ENCODE measurements at regions not wholly inside any gene's neighbourhood (a gene's known extent, or its start where the extent isn't known, plus 50 kb on each side); places are given as distances from the start of the nearest gene placed in this dataset.
A peak's percentile ranks its signal among the peaks of the same experiment; 100 is the strongest.

- Mint-ChIP-seq H3K4me1 (peaks cover 16% of the 10 kb centered on the region), H3K27me3 (ENCODE audit: insufficient read depth, low read depth, poor library complexity) (peaks cover 5% of the 10 kb centered on the region), H3K36me3 (ENCODE audit: low read depth) (no peaks in the 10 kb centered on the region), H3K4me3 (no peak overlapping the region), H3K27ac (no peak overlapping the region), H3K9me3 (no peaks in the 10 kb centered on the region)
- Histone ChIP-seq H3K27ac (ENCODE audit: low read depth) (no peak overlapping the region), H3K79me2 (replicated peaks; ENCODE audit: insufficient read depth) (no peaks in the 10 kb centered on the region), H2AFZ (peak overlapping the region; percentile 96), H3K9me2 (ENCODE audit: insufficient read depth) (no peaks in the 10 kb centered on the region), H3K36me3 (ENCODE audit: insufficient read depth) (no peaks in the 10 kb centered on the region), H3K4me3 (no peak overlapping the region), H3K4me2 (no peak overlapping the region), H4K20me1 (replicated peaks; ENCODE audit: insufficient read depth) (no peaks in the 10 kb centered on the region), H3K4me1 (ENCODE audit: insufficient read depth) (no peaks in the 10 kb centered on the region; the same call in 1 of the 2 replicates), H3F3A (replicated peaks; ENCODE audit: low read depth) (no peaks in the 10 kb centered on the region), H3K27me3 (ENCODE audit: insufficient read depth) (no peaks in the 10 kb centered on the region)
- peak; percentile 20 for DNase-seq (ENCODE audit: low spot score)
- TF ChIP-seq ZNF462 (CRISPR knock-in tag; IDR thresholded peaks at IDR 0.05) (no peak), NANOG (IDR thresholded peaks at IDR 0.05; ENCODE audit: borderline replicate concordance) (no peak), STAT1 (IDR thresholded peaks at IDR 0.05; ENCODE audit: unreplicated experiment) (no peak), ZNF331 (CRISPR knock-in tag; IDR thresholded peaks at IDR 0.05; ENCODE audit: low read depth) (no peak), EZH2phosphoT487 (IDR thresholded peaks at IDR 0.05; ENCODE audit: unreplicated experiment) (no peak), POLR2AphosphoS5 (IDR thresholded peaks at IDR 0.05; ENCODE audit: low read depth) (no peak), CREB1 (CRISPR knock-in tag; IDR thresholded peaks at IDR 0.05; ENCODE audit: low read depth) (no peak), EZH2 (IDR thresholded peaks at IDR 0.05; ENCODE audit: low read depth, unreplicated experiment) (no peak), JUNB (IDR thresholded peaks at IDR 0.05; ENCODE audit: unreplicated experiment) (no peak), ZNF114 (CRISPR knock-in tag; IDR thresholded peaks at IDR 0.05) (no peak)
- TF ChIP-seq, protein P1, sequence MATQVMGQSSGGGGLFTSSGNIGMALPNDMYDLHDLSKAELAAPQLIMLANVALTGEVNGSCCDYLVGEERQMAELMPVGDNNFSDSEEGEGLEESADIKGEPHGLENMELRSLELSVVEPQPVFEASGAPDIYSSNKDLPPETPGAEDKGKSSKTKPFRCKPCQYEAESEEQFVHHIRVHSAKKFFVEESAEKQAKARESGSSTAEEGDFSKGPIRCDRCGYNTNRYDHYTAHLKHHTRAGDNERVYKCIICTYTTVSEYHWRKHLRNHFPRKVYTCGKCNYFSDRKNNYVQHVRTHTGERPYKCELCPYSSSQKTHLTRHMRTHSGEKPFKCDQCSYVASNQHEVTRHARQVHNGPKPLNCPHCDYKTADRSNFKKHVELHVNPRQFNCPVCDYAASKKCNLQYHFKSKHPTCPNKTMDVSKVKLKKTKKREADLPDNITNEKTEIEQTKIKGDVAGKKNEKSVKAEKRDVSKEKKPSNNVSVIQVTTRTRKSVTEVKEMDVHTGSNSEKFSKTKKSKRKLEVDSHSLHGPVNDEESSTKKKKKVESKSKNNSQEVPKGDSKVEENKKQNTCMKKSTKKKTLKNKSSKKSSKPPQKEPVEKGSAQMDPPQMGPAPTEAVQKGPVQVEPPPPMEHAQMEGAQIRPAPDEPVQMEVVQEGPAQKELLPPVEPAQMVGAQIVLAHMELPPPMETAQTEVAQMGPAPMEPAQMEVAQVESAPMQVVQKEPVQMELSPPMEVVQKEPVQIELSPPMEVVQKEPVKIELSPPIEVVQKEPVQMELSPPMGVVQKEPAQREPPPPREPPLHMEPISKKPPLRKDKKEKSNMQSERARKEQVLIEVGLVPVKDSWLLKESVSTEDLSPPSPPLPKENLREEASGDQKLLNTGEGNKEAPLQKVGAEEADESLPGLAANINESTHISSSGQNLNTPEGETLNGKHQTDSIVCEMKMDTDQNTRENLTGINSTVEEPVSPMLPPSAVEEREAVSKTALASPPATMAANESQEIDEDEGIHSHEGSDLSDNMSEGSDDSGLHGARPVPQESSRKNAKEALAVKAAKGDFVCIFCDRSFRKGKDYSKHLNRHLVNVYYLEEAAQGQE (IDR thresholded peaks at IDR 0.05; ENCODE audit: unreplicated experiment) = no peak
- TF ChIP-seq, protein P2, sequence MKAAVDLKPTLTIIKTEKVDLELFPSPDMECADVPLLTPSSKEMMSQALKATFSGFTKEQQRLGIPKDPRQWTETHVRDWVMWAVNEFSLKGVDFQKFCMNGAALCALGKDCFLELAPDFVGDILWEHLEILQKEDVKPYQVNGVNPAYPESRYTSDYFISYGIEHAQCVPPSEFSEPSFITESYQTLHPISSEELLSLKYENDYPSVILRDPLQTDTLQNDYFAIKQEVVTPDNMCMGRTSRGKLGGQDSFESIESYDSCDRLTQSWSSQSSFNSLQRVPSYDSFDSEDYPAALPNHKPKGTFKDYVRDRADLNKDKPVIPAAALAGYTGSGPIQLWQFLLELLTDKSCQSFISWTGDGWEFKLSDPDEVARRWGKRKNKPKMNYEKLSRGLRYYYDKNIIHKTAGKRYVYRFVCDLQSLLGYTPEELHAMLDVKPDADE (IDR thresholded peaks at IDR 0.05) = no peak
- TF ChIP-seq, protein P3, sequence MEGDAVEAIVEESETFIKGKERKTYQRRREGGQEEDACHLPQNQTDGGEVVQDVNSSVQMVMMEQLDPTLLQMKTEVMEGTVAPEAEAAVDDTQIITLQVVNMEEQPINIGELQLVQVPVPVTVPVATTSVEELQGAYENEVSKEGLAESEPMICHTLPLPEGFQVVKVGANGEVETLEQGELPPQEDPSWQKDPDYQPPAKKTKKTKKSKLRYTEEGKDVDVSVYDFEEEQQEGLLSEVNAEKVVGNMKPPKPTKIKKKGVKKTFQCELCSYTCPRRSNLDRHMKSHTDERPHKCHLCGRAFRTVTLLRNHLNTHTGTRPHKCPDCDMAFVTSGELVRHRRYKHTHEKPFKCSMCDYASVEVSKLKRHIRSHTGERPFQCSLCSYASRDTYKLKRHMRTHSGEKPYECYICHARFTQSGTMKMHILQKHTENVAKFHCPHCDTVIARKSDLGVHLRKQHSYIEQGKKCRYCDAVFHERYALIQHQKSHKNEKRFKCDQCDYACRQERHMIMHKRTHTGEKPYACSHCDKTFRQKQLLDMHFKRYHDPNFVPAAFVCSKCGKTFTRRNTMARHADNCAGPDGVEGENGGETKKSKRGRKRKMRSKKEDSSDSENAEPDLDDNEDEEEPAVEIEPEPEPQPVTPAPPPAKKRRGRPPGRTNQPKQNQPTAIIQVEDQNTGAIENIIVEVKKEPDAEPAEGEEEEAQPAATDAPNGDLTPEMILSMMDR (conservative IDR thresholded peaks at IDR 0.05; ENCODE audit: low read depth in 2 of 2) = no peak
- no peak for ATAC-seq
These were observed 110.2 kb downstream of the XRCC2 start for GRCh38 chr7:152565731-152566130.
